ENCODE measurements at regions not wholly inside any gene's neighbourhood (a gene's known extent, or its start where the extent isn't known, plus 50 kb on each side); places are given as distances from the start of the nearest gene placed in this dataset.

GRCh38 chr16:64579712-64580111 is 542.2 kb downstream of the CDH11 start:
- no peak for TF ChIP-seq ZFX (IDR thresholded peaks at IDR 0.05)
- no peak overlapping the region for H3K27ac ChIP-seq

GRCh38 chr16:64545768-64546167 is 576.1 kb downstream of the CDH11 start:
- TF ChIP-seq ZFX (IDR thresholded peaks at IDR 0.05) (no peak), CTCF (conservative IDR thresholded peaks at IDR 0.05) (no peak)

GRCh38 chr16:64544859-64545258 is 577.0 kb downstream of the CDH11 start:
- TF ChIP-seq ZFX (IDR thresholded peaks at IDR 0.05): no peak
- no peak for TF ChIP-seq CTCF (conservative IDR thresholded peaks at IDR 0.05)

More at GRCh38 chr16:64545768-64546167, 576.1 kb downstream of the CDH11 start:
- H3K27ac ChIP-seq: no peak overlapping the region

GRCh38 chr16:64543441-64543840 is 578.4 kb downstream of the CDH11 start:
- no peak for TF ChIP-seq CTCF (conservative IDR thresholded peaks at IDR 0.05)
- no peak for TF ChIP-seq ZFX (IDR thresholded peaks at IDR 0.05)
- no peak overlapping the region for H3K27ac ChIP-seq

More at GRCh38 chr16:64544859-64545258, 577.0 kb downstream of the CDH11 start:
- H3K27ac ChIP-seq: no peak overlapping the region

DNA sequence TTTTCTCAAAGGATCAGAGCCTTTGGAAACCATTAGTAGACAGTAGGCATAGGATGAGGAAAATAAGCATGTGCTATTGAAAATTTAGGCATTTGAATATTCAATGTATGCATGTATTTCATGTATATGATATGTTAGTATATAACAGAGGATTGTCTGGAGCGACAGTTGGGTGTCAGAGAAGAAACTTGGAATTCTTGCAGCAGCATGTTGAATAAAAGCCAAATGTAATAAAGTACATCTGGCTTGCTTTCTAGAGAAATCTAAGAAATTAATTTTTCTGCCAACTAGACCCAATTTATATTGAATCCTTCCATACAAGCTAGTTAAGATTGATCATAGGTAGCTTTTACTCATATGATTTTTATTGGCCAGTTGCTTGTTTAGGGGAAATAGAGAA is 578.8 kb downstream of the CDH11 start:
- no peak for TF ChIP-seq CTCF (conservative IDR thresholded peaks at IDR 0.05)
- no peak for TF ChIP-seq ZFX (IDR thresholded peaks at IDR 0.05)
- no peak overlapping the region for H3K27ac ChIP-seq

DNA sequence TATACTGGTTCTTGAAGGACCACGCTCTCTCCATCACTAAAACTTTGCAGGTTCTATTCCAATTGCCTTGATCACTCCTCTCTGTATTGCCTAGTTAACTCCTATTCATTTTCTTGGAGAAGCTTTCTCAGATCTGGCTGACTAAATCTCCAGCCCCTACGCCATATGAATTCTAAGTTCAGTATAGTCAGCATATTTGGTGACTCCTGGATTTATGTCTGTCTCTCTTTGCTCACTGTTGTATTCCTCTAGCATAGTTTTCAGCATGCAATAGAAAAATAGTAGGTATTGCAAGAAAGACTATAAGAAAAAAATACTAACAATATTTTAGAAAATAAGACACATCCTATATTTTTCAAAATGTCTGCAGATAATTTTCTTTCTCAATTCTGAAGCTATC is 579.7 kb downstream of the CDH11 start:
- TF ChIP-seq ZFX (IDR thresholded peaks at IDR 0.05) (no peak), CTCF (conservative IDR thresholded peaks at IDR 0.05) (no peak)
- H3K27ac ChIP-seq: no peak overlapping the region

GRCh38 chr16:64541621-64542020 is 580.2 kb downstream of the CDH11 start:
- H3K27ac ChIP-seq: no peak overlapping the region
- TF ChIP-seq CTCF (conservative IDR thresholded peaks at IDR 0.05) (no peak), ZFX (IDR thresholded peaks at IDR 0.05) (no peak)

DNA sequence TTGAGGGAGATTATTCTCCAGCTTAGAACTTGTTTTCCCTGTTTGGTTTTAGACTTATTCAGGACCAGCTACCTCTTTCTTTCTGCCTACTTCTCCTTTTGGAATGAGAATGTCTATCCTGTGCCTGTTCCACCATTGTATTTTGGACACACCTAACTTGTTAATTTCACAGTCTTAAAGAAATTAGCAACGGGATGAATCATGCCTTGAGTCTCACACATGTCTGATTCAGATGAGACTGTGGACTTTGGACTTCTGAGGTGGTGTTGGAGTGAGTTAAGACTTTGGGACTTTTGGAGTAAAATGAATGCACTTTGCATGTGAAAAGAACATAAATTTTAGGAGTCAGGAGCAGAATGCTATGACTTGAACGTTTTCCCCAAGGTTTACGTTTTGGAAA is 581.4 kb downstream of the CDH11 start:
- no peak for TF ChIP-seq CTCF (conservative IDR thresholded peaks at IDR 0.05)

More for the DNA sequence above, 581.4 kb downstream of the CDH11 start:
- H3K27ac ChIP-seq: no peak overlapping the region

All from C4-2B (cell line).